SH-SY5Y (cell line): ENCODE measurements at regions not wholly inside any gene's neighbourhood (a gene's known extent, or its start where the extent isn't known, plus 50 kb on each side); places are given as distances from the start of the nearest gene placed in this dataset.

Source experiments
- GATA2 ChIP-seq: IDR thresholded peaks from 2 replicates; pipeline ENCODE4 v1.6.1; 2011; ENCODE audit warnings: mild to moderate bottlenecking, low read depth, low read length
- GATA3 ChIP-seq: IDR thresholded peaks from 2 replicates; pipeline ENCODE4 v1.6.1; 2011; ENCODE audit warnings: low read depth, mild to moderate bottlenecking, low read length, moderate library complexity

DNA sequence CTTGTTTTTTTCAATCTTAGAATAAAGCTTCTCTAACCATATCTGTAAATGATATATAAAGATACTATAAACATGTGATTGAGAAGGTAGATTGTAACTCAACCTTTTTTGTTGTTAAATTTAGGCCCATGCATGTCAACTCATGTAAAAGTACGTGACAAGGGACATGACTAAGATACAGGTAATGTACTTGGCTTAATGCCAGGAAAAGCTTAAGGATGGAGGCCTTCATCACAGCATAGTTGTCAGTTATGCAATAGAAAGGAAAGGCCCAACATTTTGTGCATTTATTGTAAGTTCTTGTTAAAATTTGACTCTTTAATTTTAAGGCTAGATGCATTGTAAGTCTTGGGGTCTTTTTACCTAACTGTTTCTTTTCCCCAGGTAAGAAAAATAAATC, 305.1 kb downstream of the LTN1 start:
- TF ChIP-seq GATA3 (no peak), GATA2 (no peak)
